Sigmoid colon (tissue), 6 donors: ENCODE measurements at regions not wholly inside any gene's neighbourhood (a gene's known extent, or its start where the extent isn't known, plus 50 kb on each side); places are given as distances from the start of the nearest gene placed in this dataset.
"Not testable (repeated sequence)": the region's sequence is repeated elsewhere in the genome, so short reads cannot be mapped to it uniquely, and the experiment has no call there.

ENCODE experiments used
- DNase-seq: peaks from one replicate; pipeline ENCODE4 v3.0.0-alpha.2; 2019
- H3K27ac ChIP-seq, 4 donors: fragments of 200-600 bp; sonication (generic); one replicate each; pipeline ENCODE4 v1.5.1; 2016 to 2019; ENCODE audit warnings: mild to moderate bottlenecking in 1 of 4
- H3K27me3 ChIP-seq, 3 donors: fragments of 200-600 bp; sonication (generic); one replicate each; pipeline ENCODE4 v1.5.1; 2019; ENCODE audit warnings: mild to moderate bottlenecking in 1 of 3
- H3K36me3 ChIP-seq, 4 donors: fragments of 200-600 bp; sonication (generic); one replicate each; pipeline ENCODE4 v1.5.1; 2016 to 2019
- H3K4me1 ChIP-seq, 4 donors: fragments of 200-600 bp; sonication (generic); one replicate each; pipeline ENCODE4 v1.5.1; 2017 to 2019
- H3K4me3 ChIP-seq, 4 donors: fragments of 200-600 bp; sonication (generic); one replicate each; pipeline ENCODE4 v1.5.1; 2017 to 2019; ENCODE audit warnings: mild to moderate bottlenecking in 2 of 4, moderate library complexity in 1 of 4
- H3K9me3 ChIP-seq, 4 donors: fragments of 200-600 bp in 3 of 4; sonication (generic) in 3 of 4; one replicate each; pipeline versions ENCODE4 v1.5.1 to v1.6.1; 2013 to 2019
- EP300 ChIP-seq, 4 donors: sonication (generic); formaldehyde crosslinking; IDR thresholded peaks; one replicate each; pipeline ENCODE4 v1.6.1; 2017; ENCODE audit warnings: antibody characterized with exemption in 4 of 4
- POLR2A ChIP-seq, 2 donors: fragments of 450-650 bp; IDR thresholded peaks; one replicate each; pipeline ENCODE4 v1.6.1; 2016; ENCODE audit warnings: antibody characterized with exemption in 2 of 2, mild to moderate bottlenecking in 2 of 2, moderate library complexity in 2 of 2
- POLR2AphosphoS5 ChIP-seq, 4 donors: sonication (generic); formaldehyde crosslinking; IDR thresholded peaks; one replicate each; pipeline ENCODE4 v1.6.1; 2017; ENCODE audit warnings: antibody characterized with exemption in 4 of 4
- WGBS, 2 donors: extraction: QIAGEN DNeasy Blood & Tissue Kit; methylation state at CpG; one replicate each; pipeline ENCODE4 v1.1.7; 2013; 5-methylcytosine and 5-hydroxymethylcytosine counted together
- intact Hi-C: fragments of 100-400 bp; cut with DNase I; formaldehyde crosslinking; loops from one replicate; pipeline ENCODE4 v1.15.1; 2023
- TF ChIP-seq, protein P1 (sequence below), 4 experiments: fragments of 450-650 bp in 3 of 4; fragments of 200-600 bp in 1 of 4; IDR thresholded peaks; one replicate each; pipeline ENCODE4 v1.5.1; 2016 to 2019; ENCODE audit warnings: antibody characterized with exemption in 4 of 4, mild to moderate bottlenecking in 3 of 4, moderate library complexity in 2 of 4
- donor health status: healthy with polysubstance abuse.
- donor health status: healthy.

GRCh38 chr10:117830787-117831212 is 215.9 kb downstream of the RAB11FIP2 start:
- H3K27me3 ChIP-seq = no peaks in the 10 kb centered on the region
- 10 to 14% methylated on average over 15 of the region's 15 CpGs for WGBS, 2 donors
- H3K9me3 ChIP-seq = no peaks in the 10 kb centered on the region
- intact Hi-C loops = no loop called here
- H3K36me3 ChIP-seq = no peaks in the 10 kb centered on the region
- no peak for TF ChIP-seq POLR2A (IDR thresholded peaks at IDR 0.05)
- TF ChIP-seq, protein P1, sequence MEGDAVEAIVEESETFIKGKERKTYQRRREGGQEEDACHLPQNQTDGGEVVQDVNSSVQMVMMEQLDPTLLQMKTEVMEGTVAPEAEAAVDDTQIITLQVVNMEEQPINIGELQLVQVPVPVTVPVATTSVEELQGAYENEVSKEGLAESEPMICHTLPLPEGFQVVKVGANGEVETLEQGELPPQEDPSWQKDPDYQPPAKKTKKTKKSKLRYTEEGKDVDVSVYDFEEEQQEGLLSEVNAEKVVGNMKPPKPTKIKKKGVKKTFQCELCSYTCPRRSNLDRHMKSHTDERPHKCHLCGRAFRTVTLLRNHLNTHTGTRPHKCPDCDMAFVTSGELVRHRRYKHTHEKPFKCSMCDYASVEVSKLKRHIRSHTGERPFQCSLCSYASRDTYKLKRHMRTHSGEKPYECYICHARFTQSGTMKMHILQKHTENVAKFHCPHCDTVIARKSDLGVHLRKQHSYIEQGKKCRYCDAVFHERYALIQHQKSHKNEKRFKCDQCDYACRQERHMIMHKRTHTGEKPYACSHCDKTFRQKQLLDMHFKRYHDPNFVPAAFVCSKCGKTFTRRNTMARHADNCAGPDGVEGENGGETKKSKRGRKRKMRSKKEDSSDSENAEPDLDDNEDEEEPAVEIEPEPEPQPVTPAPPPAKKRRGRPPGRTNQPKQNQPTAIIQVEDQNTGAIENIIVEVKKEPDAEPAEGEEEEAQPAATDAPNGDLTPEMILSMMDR (IDR thresholded peaks at IDR 0.05) = no peak
- TF ChIP-seq POLR2AphosphoS5 (IDR thresholded peaks at IDR 0.05) = no peak
- no peak for TF ChIP-seq EP300 (IDR thresholded peaks at IDR 0.05)
- DNase-seq = no peak
- H3K27ac ChIP-seq = no peak overlapping the region
- no peaks in the 10 kb centered on the region for H3K4me1 ChIP-seq
- no peak overlapping the region for H3K4me3 ChIP-seq

- H3K27me3 ChIP-seq = peaks cover 0 to 17% (median 0%) of the 10 kb centered on the region in 3 donors
- intact Hi-C loops, DNase-seq, H3K27ac ChIP-seq, H3K9me3 ChIP-seq, H3K4me1 ChIP-seq, H3K4me3 ChIP-seq, H3K36me3 ChIP-seq: not testable (repeated sequence)
- 40 to 54% methylated on average over 33 to 36 of the region's 39 CpGs for WGBS, 2 donors
Measured at GRCh38 chr10:117838500-117839498, 207.9 kb downstream of the RAB11FIP2 start.

GRCh38 chr10:117856426-117856825 is 190.3 kb downstream of the RAB11FIP2 start:
- H3K36me3 ChIP-seq, H3K4me3 ChIP-seq, H3K27ac ChIP-seq, DNase-seq, H3K4me1 ChIP-seq, H3K9me3 ChIP-seq, intact Hi-C loops, H3K27me3 ChIP-seq: not testable (repeated sequence)
- WGBS, 2 donors = 83% methylated on average over 1 of the region's 1 CpG

DNA sequence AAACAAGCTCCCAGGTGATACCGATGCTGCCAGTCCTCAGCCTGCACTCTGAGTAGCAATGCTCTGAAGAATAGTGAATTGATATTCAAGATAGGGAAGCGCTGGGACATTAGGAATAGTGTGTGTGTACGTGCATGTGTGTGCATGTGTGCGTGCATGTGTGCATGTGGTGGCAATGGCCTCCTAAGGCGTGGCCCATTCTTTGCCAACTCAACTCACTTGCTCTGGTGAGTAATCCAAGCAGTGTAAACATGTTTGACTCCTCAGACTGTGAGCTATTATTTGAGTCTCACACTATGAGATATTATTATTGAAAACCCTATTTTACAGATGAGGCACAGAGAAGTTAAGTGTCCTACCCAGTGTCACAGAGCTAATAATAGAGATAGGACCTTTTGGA is 186.6 kb downstream of the RAB11FIP2 start:
- 58 to 83% methylated on average over 5 of the region's 5 CpGs for WGBS, 2 donors
- DNase-seq = no peak
- TF ChIP-seq POLR2AphosphoS5 (IDR thresholded peaks at IDR 0.05) (no peak), EP300 (IDR thresholded peaks at IDR 0.05) (no peak), POLR2A (IDR thresholded peaks at IDR 0.05) (no peak)
- TF ChIP-seq, protein P1 (IDR thresholded peaks at IDR 0.05) = no peak

DNA sequence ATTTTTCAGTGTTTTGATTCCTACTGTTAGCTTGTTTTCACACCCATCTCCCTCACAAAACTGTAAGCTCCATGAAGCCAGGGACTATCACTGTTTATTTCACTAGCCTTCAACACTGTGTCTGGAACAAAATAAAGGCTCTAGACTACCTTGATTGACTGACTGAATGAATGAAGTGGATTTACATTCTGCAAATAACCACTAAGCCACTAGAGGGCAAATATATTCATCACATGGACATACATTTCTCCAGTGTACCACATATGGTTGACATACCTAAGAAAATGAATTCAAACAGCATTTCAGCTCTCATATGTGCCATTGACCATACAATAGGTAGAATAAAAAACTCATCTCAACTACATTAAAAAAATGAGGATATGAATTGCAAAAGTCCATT is 185.9 kb downstream of the RAB11FIP2 start:
- Histone ChIP-seq H3K27me3 (peaks cover 0 to under 1% (median 0%) of the 10 kb centered on the region in 3 donors), H3K27ac (no peak overlapping the region), H3K9me3 (no peaks in the 10 kb centered on the region), H3K4me1 (no peaks in the 10 kb centered on the region), H3K36me3 (no peaks in the 10 kb centered on the region), H3K4me3 (no peak overlapping the region)
- intact Hi-C loops = no loop called here
- TF ChIP-seq, protein P1 (IDR thresholded peaks at IDR 0.05) = no peak
- TF ChIP-seq POLR2A (IDR thresholded peaks at IDR 0.05) (no peak), EP300 (IDR thresholded peaks at IDR 0.05) (no peak), POLR2AphosphoS5 (IDR thresholded peaks at IDR 0.05) (no peak)
- no peak for DNase-seq

More for the DNA sequence above, 186.6 kb downstream of the RAB11FIP2 start:
- Histone ChIP-seq H3K36me3 (no peaks in the 10 kb centered on the region), H3K4me1 (no peaks in the 10 kb centered on the region), H3K4me3 (no peak overlapping the region), H3K9me3 (no peaks in the 10 kb centered on the region), H3K27ac (no peak overlapping the region), H3K27me3 (peaks cover 0 to 4% (median 0%) of the 10 kb centered on the region in 3 donors)
- intact Hi-C loops = no loop called here
